ENCODE measurements at regions not wholly inside any gene's neighbourhood (a gene's known extent, or its start where the extent isn't known, plus 50 kb on each side); places are given as distances from the start of the nearest gene placed in this dataset.
"Not testable (repeated sequence)": the region's sequence is repeated elsewhere in the genome, so short reads cannot be mapped to it uniquely, and the experiment has no call there.

- DNase-seq (ENCODE audit: low spot score): peak; percentile 40
These were observed 65.2 kb downstream of the CCDC195 start for GRCh38 chr2:224650815-224651439.

DNA sequence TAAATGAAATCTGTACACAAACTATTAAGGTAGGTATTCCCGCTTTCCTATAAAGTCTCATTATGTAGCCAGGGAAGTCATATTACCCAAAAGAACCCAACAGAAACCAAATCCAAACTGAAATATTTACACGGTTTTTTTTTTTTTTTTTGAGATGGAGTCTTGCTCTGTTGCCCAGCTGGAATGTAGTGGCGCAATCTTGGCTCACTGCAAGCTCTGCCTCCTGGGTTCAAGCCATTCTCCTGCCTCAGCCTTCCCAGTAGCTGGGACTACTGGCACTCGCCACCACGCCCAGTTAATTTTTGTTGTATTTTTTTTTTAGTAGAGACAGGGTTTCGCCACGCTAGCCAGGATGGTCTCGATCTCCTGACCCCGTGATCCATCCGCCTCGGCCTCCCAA lies 62.5 kb upstream of the CUL3 start:
- not testable (repeated sequence) for DNase-seq (ENCODE audit: low spot score)

DNA sequence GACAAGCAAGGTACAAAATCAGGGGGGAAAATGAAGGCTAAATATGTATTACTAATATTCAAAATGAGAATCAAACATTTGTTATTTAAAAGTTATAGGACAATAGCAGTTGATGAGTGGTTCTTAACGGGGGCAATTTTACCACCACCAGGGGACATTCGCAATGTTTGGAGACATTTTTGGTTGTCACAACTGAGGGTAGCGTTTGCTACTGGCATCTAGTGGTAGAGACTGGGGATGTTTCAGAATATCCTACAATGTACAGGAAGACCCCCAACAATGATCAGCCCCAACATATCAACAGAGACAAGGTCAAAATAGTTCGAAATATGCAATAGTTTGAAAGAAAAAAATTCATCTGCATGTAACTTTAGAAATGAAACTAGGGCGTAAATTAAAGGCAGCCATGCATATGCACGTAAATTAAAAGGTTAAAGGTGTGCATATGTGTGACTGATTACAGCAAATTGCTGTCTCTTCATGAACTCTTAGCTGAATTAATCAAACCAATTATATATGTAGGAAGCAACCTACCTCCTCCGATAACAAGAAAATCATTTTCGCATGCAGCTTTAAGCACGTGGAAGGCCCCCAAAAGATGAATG lies 61.2 kb upstream of the CUL3 start:
- DNase-seq (ENCODE audit: low spot score): no peak

DNA sequence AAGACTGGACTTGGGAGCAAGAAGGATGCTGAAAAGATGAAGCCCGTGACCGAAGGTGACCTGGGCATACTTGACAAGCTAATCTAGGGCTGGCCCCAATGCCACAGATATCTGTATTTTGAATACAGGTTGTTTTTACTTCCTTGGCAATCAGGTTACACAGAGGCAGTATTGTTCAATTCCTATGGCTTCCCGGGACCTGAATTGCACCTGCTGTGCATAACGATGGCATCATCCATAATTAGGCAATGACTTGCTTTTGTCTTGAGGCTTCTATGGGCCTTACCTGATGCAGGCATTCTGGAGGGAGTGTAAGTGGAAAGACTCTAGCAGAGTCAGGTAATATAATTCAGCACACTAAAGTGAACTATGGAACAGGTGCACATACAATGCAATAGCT lies 60.6 kb upstream of the CUL3 start:
- DNase-seq (ENCODE audit: low spot score): no peak

- no peak for DNase-seq (ENCODE audit: low spot score)
These were observed 55.5 kb upstream of the CUL3 start for GRCh38 chr2:224640679-224641078.

DNA sequence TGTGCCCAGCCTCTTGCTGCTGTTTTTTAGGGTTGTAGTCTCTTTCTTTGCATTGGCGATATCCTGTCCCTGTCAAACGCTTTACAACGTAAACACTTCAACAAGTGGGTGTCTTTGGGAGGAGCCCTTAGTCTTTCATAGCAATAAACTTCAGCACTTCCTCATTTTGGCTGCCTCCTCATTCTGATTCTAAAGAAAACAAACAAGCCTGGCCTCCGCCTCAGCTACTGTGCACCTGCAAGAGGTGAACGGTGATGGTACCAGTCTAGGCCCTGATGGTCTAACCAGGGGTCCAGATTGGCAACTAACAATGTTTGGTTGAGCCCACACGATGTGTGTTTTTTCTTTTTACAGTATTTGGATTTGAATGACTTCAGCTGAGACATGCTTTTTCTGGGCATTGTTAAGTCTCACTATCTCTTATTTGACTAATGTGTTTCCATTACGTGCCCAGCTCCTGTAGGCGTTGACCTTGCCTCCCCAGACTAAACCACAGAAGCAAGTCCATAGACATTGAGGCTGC lies 53.2 kb upstream of the CUL3 start:
- DNase-seq (ENCODE audit: low spot score): no peak

All from COLO829 (cell line).